ENCODE measurements at regions not wholly inside any gene's neighbourhood (a gene's known extent, or its start where the extent isn't known, plus 50 kb on each side); places are given as distances from the start of the nearest gene placed in this dataset.

- TF ChIP-seq POLR2A (IDR thresholded peaks at IDR 0.05) (no peak), CTCF (IDR thresholded peaks at IDR 0.05) (no peak), POLR2AphosphoS5 (IDR thresholded peaks at IDR 0.05; ENCODE audit: insufficient read depth in 1 of 2, low read depth in 1 of 2) (no peak)
Observed at GRCh38 chr5:89437450-89438435, 554.8 kb upstream of the MEF2C start.
